HS-27A (cell line): ENCODE measurements at regions not wholly inside any gene's neighbourhood (a gene's known extent, or its start where the extent isn't known, plus 50 kb on each side); places are given as distances from the start of the nearest gene placed in this dataset.

ENCODE experiments used
- DNase-seq: peaks from one replicate; pipeline ENCODE4 v3.0.0-alpha.2; 2012; ENCODE audit warnings: low read depth, missing footprints

DNA sequence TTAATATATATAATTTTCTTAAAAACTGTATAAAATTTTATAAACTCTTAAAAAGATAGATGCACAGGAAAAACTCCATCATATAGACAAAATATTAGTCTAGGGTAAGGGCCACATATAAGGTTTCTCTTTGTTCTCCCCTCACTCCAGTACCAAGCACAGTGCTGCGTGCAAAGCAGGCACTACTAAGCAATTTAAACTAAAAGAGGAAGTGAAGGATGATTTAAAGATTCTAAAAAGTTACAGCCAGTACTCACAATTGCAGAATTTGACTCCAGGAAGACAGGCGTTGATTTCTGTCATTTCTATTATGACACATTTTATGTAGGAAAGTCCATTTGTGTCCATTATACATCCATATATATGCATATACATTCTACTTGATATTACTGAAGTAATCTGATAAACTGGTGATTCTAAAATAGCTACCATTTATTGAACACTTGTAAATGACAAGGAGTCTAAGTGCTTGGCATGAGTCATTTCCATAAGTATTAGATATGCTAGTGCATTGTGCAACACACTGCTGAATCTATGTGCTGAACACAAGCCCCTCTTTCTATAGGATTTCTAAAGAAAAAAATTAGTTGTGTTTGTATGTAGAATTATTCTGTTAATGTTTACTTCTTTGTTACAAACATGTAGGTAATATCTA, 785.5 kb upstream of the ARRDC4 start:
- no peak for DNase-seq

GRCh38 chr15:97177151-97177577, 783.3 kb upstream of the ARRDC4 start:
- DNase-seq, result no peak

DNA sequence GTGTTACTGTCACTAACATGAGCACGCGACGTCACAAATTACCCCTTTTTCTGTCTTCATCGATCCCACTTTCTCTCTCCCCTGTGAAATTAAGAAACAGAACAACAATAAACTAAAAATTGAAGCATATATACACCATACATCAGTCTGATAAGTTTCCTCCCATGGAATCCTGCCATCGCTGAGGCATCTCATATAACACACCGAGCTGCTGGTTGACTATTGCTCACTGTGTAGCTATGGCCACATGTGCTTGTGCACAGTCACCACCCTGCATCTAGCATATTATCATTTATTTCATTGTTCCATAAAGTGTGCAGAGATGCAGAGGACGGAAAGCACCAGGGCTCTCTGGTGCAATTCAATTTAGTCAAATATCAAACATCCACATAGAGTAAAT, 777.9 kb upstream of the ARRDC4 start:
- DNase-seq, result no peak

- DNase-seq, result no peak
Observed at GRCh38 chr15:97189162-97189780, 771.2 kb upstream of the ARRDC4 start.

DNA sequence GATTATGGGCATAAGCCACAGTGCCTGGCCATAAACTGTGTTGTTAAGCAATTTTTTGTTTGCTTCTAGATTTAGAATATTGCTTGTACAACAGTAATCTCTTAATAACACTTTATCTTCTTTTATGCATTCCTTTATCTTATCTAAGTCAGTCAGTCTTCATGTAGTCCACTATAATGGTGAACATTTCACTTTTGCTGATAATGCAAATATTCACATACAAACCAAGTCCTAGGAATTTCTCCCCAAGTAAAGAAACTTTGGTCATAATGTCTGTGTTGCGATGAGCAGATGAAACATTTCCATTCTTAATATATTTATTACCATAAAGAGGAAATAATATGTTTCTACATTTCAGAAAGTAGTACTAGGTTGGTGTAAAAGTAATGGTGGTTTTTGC, 765.8 kb upstream of the ARRDC4 start:
- no peak for DNase-seq

GRCh38 chr15:97196048-97197014, 764.2 kb upstream of the ARRDC4 start:
- no peak for DNase-seq

- DNase-seq, result no peak
Observed at GRCh38 chr15:97199393-97200051, 761.0 kb upstream of the ARRDC4 start.

- no peak for DNase-seq
Observed at GRCh38 chr15:97200161-97200560, 760.3 kb upstream of the ARRDC4 start.

DNA sequence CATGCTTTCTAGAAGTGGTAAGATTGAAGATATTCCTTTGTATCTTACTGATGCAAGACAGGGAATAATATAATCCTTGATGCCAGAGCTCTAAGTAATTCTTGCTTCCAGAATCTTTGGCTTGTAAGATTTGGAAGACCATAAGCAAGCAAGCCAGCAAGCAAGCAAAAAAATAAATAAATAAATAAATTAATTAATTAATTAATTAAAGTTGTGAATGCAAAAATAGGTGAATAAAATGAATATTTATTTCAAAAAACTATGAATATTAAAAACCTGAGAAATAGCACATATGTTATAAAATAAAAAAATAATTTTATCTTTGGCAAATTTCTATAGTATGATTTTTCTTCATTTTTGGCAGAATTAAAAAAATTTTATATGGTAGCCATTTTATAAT, 750.2 kb upstream of the ARRDC4 start:
- DNase-seq, result no peak

DNA sequence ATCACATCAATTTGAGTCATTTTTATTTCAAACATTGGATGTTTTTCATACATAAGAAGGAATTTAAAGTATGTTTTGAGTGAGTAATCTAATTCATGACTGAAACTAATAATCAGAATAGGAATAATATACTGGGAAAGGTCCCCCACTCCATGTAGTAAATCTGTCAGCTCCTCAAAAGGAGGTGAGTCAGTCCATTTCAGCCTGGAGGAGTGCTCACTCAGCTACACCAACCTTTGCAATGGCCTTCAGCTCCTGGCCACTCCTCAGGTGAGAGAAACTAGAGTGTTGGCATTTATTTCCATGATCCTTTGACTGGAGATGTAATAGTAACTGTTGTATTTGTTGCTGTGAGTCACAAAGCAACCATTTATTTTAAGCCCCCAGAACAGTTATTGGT, 744.9 kb upstream of the ARRDC4 start:
- no peak for DNase-seq

GRCh38 chr15:97224191-97224641, 736.3 kb upstream of the ARRDC4 start:
- DNase-seq, result no peak

DNA sequence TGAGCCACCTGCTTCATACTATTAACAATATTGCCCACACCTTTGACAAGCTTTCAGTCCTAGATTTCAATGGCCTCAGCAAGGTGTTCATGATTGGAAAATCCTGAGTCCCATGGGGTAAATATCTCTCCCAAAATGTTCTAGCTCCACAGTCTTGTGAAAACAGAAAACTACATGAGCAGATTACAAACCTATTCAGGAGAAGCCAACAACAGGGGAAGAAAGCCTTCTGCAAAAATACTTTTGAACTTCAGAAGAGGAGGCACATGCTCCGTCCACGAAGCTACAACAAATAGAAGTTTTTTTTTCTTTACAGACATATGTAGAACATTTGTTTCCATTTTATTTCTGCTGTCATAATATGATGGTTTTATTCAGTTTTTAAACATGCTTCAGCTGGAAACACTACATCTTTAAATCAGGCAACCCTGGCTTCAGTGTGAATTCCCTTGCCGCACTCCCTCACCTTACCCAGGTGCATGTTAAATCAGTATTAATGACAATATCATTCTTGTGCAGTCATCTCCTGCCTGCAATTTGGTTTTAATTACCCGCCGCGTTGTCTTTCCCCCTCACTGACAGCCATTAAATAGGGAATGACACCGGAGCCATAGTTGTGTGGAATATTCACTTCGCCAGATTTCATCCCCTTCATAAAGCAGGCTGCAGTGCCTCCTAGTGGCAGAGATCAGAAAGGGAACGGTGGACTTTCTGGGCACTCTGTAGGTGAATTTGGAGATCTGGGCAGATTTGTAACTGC, 725.5 kb upstream of the ARRDC4 start:
- peak; percentile 19 for DNase-seq

DNA sequence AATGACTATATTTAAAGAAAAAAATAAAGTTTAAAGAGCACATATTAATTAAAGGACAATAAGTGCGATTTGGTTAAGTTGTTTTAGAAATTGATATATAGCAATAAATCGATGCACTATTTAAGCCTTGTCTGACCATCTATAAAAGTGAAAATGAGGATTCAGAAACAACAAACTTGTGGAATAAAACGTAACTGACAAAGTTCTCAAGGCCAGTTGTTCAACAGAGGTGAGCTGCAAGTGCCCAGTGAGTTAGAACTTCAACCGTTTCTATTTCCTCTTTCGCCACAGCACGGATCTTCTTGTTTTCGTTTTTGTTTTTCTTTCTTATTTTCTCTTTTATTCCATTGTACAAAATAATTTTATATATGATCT, 724.9 kb upstream of the ARRDC4 start:
- no peak for DNase-seq

- DNase-seq, result no peak
Observed at GRCh38 chr15:97236140-97236539, 724.4 kb upstream of the ARRDC4 start.

- DNase-seq, result no peak
Observed at GRCh38 chr15:97237160-97237559, 723.3 kb upstream of the ARRDC4 start.

DNA sequence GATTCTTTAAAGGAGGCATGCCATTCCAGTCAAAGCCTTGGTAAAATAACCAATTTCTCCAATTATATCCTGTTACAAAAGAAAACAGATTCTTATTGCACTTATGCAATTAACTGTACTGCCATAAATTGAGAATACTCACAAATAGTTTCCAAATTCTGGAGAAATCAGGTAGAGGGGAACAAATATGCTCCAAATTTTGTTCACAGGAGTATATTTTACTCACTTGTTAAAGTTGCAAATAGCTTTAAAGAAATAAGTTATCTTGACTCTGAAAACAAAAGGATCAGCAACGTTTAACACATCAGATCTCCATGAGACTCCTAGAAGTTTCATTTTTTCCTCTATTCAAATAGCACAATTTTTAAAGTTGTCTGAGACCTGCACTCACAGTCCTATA, 712.1 kb upstream of the ARRDC4 start:
- DNase-seq, result no peak

GRCh38 chr15:97259943-97260342, 700.6 kb upstream of the ARRDC4 start:
- no peak for DNase-seq

- DNase-seq, result no peak
Observed at GRCh38 chr15:97301166-97301565, 659.3 kb upstream of the ARRDC4 start.

DNA sequence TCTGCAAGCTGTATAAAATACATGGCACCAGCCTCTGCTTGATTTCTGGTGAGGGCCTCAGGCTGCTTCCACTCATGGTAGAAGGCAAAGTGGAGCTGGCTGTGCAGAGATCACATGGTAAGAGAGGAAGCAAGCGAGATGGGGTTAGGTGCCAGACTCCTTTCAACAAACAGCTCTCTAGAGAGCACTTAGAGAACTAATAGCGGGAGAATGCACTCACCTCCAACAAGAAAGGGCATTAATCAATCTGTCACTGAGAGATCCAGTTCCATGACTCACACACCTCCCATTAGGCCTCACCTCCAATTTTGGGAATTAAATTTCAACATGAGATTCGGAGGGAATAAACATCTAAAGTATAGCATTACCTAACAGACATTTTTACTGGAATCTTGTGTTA, 644.1 kb upstream of the ARRDC4 start:
- DNase-seq, result no peak

GRCh38 chr15:97317163-97317562, 643.3 kb upstream of the ARRDC4 start:
- DNase-seq, result no peak

- no peak for DNase-seq
Observed at GRCh38 chr15:97319291-97319690, 641.2 kb upstream of the ARRDC4 start.

DNA sequence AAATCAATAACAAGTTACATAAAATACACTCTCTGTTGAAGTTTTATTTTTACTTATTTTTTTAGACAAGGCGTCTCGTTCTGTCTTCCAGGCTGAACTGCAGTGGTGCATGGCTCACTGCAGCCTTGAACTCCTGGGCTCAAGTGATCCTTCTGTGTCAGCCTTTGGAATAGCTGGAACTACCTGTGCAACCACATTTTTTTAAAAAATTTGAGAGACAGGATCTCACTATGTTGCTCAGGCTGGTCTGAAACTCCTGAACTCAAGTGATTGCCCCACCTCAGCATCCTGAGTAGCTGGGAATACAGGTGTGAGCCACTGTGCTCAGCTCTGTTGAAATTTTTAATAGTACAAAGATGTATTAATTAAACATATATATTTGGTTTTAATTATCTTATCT, 614.3 kb upstream of the ARRDC4 start:
- no peak for DNase-seq
